ENCODE measurements at regions not wholly inside any gene's neighbourhood (a gene's known extent, or its start where the extent isn't known, plus 50 kb on each side); places are given as distances from the start of the nearest gene placed in this dataset.

DNA sequence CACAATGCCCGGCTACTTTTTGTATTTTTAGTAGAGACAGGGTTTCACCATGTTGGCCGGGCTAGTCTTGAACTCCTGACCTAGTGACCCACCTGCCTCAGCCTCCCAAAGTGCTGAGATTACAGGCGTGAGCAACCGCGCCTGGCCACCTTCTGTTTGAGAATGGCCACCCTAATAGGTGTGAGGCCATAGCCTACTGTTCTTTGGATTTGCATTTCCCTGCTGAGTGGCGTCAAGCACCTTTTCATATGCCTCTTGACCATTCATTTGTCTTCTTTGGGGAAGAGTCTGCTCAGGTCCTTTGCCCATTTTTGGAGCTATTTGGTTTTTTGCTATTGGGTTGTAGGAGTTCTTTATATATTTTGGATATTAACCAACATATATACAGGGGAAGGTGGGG is 276.7 kb downstream of the PARN start:
- Histone ChIP-seq H3K4ac (ENCODE audit: low read depth, low read length) (no peak overlapping the region), H3K14ac (ENCODE audit: insufficient read depth, low read length) (no peak overlapping the region), H2BK5ac (ENCODE audit: insufficient read length, low read length) (no peak overlapping the region), H4K8ac (replicated peaks; ENCODE audit: insufficient read length, low read depth, low read length) (no peak overlapping the region), H3K4me1 (ENCODE audit: insufficient read depth, low read length) (no peaks in the 10 kb centered on the region; the same call in 1 of the 2 replicates), H2BK12ac (ENCODE audit: insufficient read length, low read depth, low read length) (no peak overlapping the region), H3K9ac (ENCODE audit: extremely low read depth, insufficient read length, low read length) (no peak overlapping the region), H4K91ac (ENCODE audit: insufficient read length, low read depth, low read length) (no peak overlapping the region), H2AFZ (ENCODE audit: low read length) (no peak overlapping the region), H3K9me3 (ENCODE audit: control insufficient read depth, low read depth, low read length) (no peaks in the 10 kb centered on the region), H3K18ac (ENCODE audit: insufficient read length, low read depth, low read length) (no peak overlapping the region), H2BK20ac (ENCODE audit: low read depth, low read length, poor library complexity, severe bottlenecking) (no peak overlapping the region), H3K27ac (ENCODE audit: insufficient read length, low read depth, low read length) (no peak overlapping the region), H4K5ac (ENCODE audit: insufficient read length, low read depth, low read length) (no peak overlapping the region), H3T11ph (ENCODE audit: low read length) (no peak overlapping the region), H4K20me1 (ENCODE audit: control insufficient read depth, insufficient read depth, insufficient read length) (no peaks in the 10 kb centered on the region), H2AK5ac (ENCODE audit: insufficient read length, low read length) (no peak overlapping the region), H3K23me2 (ENCODE audit: insufficient read length, low read depth, low read length, poor library complexity, severe bottlenecking) (no peaks in the 10 kb centered on the region), H2BK120ac (ENCODE audit: low read depth, low read length, poor library complexity, severe bottlenecking) (no peak overlapping the region), H3K27me3 (ENCODE audit: insufficient read depth, low read length) (no peaks in the 10 kb centered on the region), H2BK15ac (ENCODE audit: low read depth, low read length) (no peak overlapping the region), H3K79me2 (ENCODE audit: insufficient read depth, low read length) (no peaks in the 10 kb centered on the region), H3K4me2 (ENCODE audit: insufficient read depth, insufficient read length, low read length) (no peak overlapping the region), H3K79me1 (ENCODE audit: insufficient read depth, low read depth, low read length, poor library complexity, severe bottlenecking) (no peaks in the 10 kb centered on the region), H3K56ac (ENCODE audit: insufficient read length, low read depth, low read length) (no peak overlapping the region), H3K23ac (ENCODE audit: insufficient read length, low read depth, low read length) (no peak overlapping the region)
- Mint-ChIP-seq H3K27ac (0 out of 7 replicates have a peak overlapping the region, but pooled peaks of 1 of the 3 experiments have one; percentile 18), H3K27me3 (ENCODE audit: low read depth) (no peaks in the 10 kb centered on the region; the same call in 1 of the 2 replicates), H3K4me1 (peaks cover 14 to 19% of the 10 kb centered on the region in 2 experiments), H3K4me3 (no peak overlapping the region), H3K36me3 (ENCODE audit: insufficient read depth in 1 of 3, low read depth in 3 of 3) (no peaks in the 10 kb centered on the region; a peak in 1 of 7 replicates), H3K9me3 (no peaks in the 10 kb centered on the region; a peak in 2 of 5 replicates)
- TF ChIP-seq, protein P1, sequence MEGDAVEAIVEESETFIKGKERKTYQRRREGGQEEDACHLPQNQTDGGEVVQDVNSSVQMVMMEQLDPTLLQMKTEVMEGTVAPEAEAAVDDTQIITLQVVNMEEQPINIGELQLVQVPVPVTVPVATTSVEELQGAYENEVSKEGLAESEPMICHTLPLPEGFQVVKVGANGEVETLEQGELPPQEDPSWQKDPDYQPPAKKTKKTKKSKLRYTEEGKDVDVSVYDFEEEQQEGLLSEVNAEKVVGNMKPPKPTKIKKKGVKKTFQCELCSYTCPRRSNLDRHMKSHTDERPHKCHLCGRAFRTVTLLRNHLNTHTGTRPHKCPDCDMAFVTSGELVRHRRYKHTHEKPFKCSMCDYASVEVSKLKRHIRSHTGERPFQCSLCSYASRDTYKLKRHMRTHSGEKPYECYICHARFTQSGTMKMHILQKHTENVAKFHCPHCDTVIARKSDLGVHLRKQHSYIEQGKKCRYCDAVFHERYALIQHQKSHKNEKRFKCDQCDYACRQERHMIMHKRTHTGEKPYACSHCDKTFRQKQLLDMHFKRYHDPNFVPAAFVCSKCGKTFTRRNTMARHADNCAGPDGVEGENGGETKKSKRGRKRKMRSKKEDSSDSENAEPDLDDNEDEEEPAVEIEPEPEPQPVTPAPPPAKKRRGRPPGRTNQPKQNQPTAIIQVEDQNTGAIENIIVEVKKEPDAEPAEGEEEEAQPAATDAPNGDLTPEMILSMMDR (conservative IDR thresholded peaks at IDR 0.05) = no peak
- peak; percentile 56 for DNase-seq
- WGBS (ENCODE audit: extremely low coverage, insufficient read length, low lambda C conversion rate) = no CpG with 5 or more reads among the region's 6 CpGs

All from H9 (cell line).